Testis (tissue), 2 donors: ENCODE measurements at regions not wholly inside any gene's neighbourhood (a gene's known extent, or its start where the extent isn't known, plus 50 kb on each side); places are given as distances from the start of the nearest gene placed in this dataset.

Experiments
- DNase-seq: peaks from one replicate; pipeline ENCODE4 v3.0.0-alpha.2; 2019
- H3K27ac ChIP-seq, 2 donors: fragments of 200-600 bp; sonication (generic); one replicate each; pipeline ENCODE4 v1.5.1; 2019
- H3K27me3 ChIP-seq: fragments of 200-600 bp; sonication (generic); one replicate; pipeline ENCODE4 v1.5.1; 2019
- H3K36me3 ChIP-seq: fragments of 200-600 bp; sonication (generic); one replicate; pipeline ENCODE4 v1.5.1; 2017; ENCODE audit warnings: low read depth; ENCODE audit errors: missing control alignments
- H3K4me1 ChIP-seq: fragments of 200-600 bp; sonication (generic); one replicate; pipeline ENCODE4 v1.5.1; 2019
- H3K4me3 ChIP-seq, 2 donors: fragments of 200-600 bp; sonication (generic); one replicate each; pipeline ENCODE4 v1.5.1; 2017 to 2019
- H3K9me3 ChIP-seq: fragments of 200-600 bp; sonication (generic); one replicate; pipeline ENCODE4 v1.5.1; 2017
- POLR2A ChIP-seq: fragments of 450-650 bp; IDR thresholded peaks from one replicate; pipeline ENCODE4 v1.6.1; 2017; ENCODE audit warnings: antibody characterized with exemption, mild to moderate bottlenecking, moderate library complexity
- WGBS, 2 donors: methylation state at CpG; one replicate each; pipeline ENCODE4 v1.1.5; 2018; 5-methylcytosine and 5-hydroxymethylcytosine counted together
- intact Hi-C: fragments of 100-400 bp; cut with DNase I; formaldehyde crosslinking; loops from one replicate; pipeline ENCODE4 v1.15.1; 2023; ENCODE audit warnings: low total_unique reads
- TF ChIP-seq, protein P1 (sequence below), 3 experiments: fragments of 450-650 bp in 2 of 3; fragments of 200-600 bp in 1 of 3; sonication (generic) in 1 of 3; IDR thresholded peaks; one replicate each; pipeline ENCODE4 v1.5.1; 2016 to 2019; ENCODE audit warnings: antibody characterized with exemption in 3 of 3, mild to moderate bottlenecking in 2 of 3, moderate library complexity in 1 of 3

DNA sequence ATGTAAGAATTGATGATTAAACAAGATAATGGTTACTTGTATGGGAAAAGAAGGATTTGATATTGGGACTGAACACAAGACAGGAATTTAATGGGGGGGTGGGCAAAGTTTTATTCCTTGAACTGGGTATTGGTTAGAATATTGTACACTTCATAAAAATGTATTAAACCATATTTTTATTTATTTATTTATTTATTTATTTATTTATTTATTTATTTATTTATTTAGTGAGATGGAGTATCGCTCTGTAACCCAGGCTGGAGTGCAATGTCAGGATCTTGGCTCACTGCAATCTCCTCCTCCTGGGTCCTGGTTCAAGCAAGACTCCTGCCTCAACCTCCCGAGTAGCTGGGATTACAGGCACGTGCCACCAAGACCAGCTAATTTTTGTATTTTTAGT is 287.1 kb upstream of the SLITRK5 start:
- H3K4me3 ChIP-seq: no peak overlapping the region
- H3K27me3 ChIP-seq: no peaks in the 10 kb centered on the region
- DNase-seq: no peak
- no peaks in the 10 kb centered on the region for H3K4me1 ChIP-seq
- intact Hi-C loops: no loop called here
- H3K36me3 ChIP-seq: no peaks in the 10 kb centered on the region
- WGBS, 2 donors: 93 to 94% methylated on average over 3 of the region's 3 CpGs
- no peak overlapping the region for H3K27ac ChIP-seq
- TF ChIP-seq, protein P1, sequence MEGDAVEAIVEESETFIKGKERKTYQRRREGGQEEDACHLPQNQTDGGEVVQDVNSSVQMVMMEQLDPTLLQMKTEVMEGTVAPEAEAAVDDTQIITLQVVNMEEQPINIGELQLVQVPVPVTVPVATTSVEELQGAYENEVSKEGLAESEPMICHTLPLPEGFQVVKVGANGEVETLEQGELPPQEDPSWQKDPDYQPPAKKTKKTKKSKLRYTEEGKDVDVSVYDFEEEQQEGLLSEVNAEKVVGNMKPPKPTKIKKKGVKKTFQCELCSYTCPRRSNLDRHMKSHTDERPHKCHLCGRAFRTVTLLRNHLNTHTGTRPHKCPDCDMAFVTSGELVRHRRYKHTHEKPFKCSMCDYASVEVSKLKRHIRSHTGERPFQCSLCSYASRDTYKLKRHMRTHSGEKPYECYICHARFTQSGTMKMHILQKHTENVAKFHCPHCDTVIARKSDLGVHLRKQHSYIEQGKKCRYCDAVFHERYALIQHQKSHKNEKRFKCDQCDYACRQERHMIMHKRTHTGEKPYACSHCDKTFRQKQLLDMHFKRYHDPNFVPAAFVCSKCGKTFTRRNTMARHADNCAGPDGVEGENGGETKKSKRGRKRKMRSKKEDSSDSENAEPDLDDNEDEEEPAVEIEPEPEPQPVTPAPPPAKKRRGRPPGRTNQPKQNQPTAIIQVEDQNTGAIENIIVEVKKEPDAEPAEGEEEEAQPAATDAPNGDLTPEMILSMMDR (IDR thresholded peaks at IDR 0.05): no peak
- H3K9me3 ChIP-seq: no peaks in the 10 kb centered on the region

DNA sequence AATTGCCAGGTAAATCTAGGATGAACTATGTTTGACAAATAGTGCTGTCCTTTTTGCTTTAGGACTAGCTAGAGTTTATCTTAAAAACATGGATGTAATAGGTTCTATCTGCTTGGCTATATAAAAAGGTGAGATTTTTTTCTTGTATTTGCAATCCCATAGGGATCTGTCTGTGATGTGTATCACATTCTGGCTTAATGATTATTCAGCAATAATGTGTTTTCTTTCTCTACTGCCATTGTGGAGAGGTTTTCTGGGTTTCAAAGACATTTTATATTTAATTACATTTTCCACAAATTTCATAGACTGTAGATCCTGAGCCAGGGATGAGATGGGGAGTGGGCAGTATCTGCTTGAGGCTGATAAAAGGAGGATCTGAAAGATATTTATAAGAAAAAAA is 277.8 kb upstream of the SLITRK5 start:
- Histone ChIP-seq H3K4me3 (no peak overlapping the region), H3K36me3 (no peaks in the 10 kb centered on the region), H3K4me1 (no peaks in the 10 kb centered on the region), H3K9me3 (no peaks in the 10 kb centered on the region), H3K27me3 (no peaks in the 10 kb centered on the region), H3K27ac (no peak overlapping the region)
- TF ChIP-seq, protein P1 (IDR thresholded peaks at IDR 0.05): no peak
- intact Hi-C loops: no loop called here
- no peak for DNase-seq

DNA sequence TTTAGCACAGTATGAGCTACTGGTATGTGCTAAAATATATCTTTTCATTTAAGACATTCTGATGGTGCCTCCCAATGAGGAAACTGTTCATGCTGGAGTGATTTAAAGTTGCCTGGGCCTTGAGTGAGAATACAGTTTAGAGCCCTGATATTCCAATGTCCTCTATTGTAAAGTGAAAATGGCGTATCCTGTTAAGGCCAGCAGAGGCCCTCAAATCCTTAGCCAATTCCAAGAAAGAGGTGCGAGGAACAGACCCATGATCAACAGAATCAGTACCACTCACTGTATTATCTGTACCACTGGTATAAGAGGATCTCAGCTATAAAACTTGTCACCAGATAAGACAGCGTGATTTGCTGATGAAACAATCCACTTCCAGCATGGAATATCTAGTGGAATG is 273.1 kb upstream of the SLITRK5 start:
- 86% methylated on average over 3 of the region's 3 CpGs for WGBS, 2 donors
- no peak overlapping the region for H3K4me3 ChIP-seq
- H3K27me3 ChIP-seq: no peaks in the 10 kb centered on the region
- H3K36me3 ChIP-seq: no peaks in the 10 kb centered on the region
- intact Hi-C loops: no loop called here
- H3K27ac ChIP-seq: no peak overlapping the region
- no peaks in the 10 kb centered on the region for H3K9me3 ChIP-seq
- DNase-seq: no peak
- H3K4me1 ChIP-seq: no peaks in the 10 kb centered on the region
- TF ChIP-seq, protein P1 (IDR thresholded peaks at IDR 0.05): no peak
- no peak for TF ChIP-seq POLR2A

DNA sequence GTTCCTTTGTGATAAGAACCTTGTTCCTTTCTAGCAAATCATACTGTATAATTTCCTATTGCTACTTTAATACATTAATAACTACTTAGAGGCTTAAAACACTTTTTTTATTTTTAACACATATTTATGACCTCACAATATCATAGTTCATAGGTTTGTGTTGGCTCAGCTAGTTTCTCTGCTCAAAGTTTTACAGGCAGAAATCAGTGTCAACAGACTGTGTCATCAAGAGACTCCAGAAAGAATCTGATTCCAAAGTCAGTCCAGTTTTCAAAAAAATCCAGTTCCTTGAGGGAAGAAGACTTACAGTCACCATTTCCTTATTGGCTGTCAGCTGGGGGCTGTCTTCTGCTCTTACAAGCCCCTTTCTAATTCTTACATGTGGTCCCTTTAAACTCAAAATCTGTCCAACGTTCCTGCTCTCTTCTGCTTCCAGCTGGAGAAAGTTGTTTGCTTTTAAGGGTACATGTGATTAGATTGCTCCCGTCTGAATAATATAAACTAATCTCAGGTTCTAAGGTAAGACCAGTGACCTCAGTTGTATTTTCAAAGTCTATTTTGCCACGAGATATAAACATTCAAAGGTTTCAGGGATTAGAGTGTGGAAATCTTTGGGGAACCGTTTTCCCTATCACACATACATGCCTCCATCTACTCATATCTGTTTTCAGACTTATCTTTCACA is 267.3 kb upstream of the SLITRK5 start:
- H3K4me3 ChIP-seq: no peak overlapping the region
- no peaks in the 10 kb centered on the region for H3K4me1 ChIP-seq
- no peaks in the 10 kb centered on the region for H3K27me3 ChIP-seq
- H3K36me3 ChIP-seq: no peaks in the 10 kb centered on the region
- WGBS, 2 donors: 43 to 62% methylated on average over 4 of the region's 4 CpGs
- TF ChIP-seq, protein P1 (IDR thresholded peaks at IDR 0.05): no peak
- no peak for TF ChIP-seq POLR2A
- no peak overlapping the region for H3K27ac ChIP-seq
- DNase-seq: no peak
- no peaks in the 10 kb centered on the region for H3K9me3 ChIP-seq
- intact Hi-C loops: no loop called here

DNA sequence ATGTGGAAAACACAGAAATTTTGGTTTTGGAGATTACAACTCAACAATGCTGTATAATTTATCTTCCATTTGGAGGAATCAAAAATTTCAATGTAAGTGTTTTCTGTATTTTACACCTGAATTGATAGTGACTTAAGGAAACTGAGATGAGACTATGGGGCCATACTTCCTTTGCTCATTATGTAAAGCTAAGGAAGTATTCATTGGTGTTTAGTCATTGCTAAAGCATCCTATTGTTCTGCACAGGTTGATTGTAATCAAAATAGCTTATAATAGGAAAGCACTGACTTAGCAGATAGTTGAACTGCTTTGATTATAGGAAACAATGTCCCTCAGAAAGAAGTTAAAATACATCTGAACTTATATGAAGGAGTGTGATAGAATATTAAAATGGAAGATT is 244.4 kb upstream of the SLITRK5 start:
- Histone ChIP-seq H3K4me1 (no peaks in the 10 kb centered on the region), H3K27me3 (no peaks in the 10 kb centered on the region), H3K36me3 (no peaks in the 10 kb centered on the region), H3K27ac (no peak overlapping the region), H3K4me3 (no peak overlapping the region), H3K9me3 (no peaks in the 10 kb centered on the region)
- no peak for TF ChIP-seq POLR2A
- TF ChIP-seq, protein P1 (IDR thresholded peaks at IDR 0.05): no peak
- DNase-seq: no peak
- intact Hi-C loops: no loop called here
